ENCODE measurements at regions not wholly inside any gene's neighbourhood (a gene's known extent, or its start where the extent isn't known, plus 50 kb on each side); places are given as distances from the start of the nearest gene placed in this dataset.
"Not testable (repeated sequence)": the region's sequence is repeated elsewhere in the genome, so short reads cannot be mapped to it uniquely, and the experiment has no call there.

DNA sequence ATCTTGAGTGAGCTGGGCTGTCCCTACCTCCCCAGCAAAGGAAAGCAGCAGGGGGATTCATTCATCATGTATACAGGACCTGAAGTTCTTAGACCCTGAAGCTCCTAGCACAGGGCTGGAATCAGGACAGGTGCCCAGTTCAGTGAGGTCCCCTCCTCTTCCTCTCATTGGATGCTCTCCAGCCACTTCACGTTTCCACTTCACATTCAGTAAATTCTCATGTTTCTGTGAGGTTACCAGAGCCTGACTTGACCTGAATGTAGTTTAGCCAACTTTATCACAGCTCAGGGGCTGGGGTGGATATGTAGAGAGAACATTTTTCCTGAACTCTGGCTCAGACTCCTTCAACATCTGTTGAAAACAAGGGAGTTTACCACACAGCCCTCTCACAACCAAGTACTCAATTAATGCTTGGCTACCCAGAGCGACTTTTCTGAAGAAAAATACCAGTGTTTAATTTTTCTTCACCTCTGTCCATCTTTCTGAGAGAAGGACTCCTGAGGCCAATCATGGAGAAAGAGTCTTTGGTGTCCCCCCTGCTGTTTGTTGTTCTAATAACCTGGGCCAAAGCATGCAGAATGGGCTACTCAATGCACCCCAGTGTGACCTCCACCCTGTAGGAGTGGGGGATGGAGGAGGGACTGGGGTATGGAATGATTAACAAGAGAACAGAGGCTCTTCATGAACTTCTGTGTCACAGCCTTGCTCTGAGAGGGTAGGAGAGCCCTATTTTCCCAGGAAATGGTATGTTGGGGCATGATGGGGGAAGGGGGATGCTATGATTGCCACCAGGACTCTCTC is 108.3 kb upstream of the FGGY start:
- FAIRE-seq, result no peak

DNA sequence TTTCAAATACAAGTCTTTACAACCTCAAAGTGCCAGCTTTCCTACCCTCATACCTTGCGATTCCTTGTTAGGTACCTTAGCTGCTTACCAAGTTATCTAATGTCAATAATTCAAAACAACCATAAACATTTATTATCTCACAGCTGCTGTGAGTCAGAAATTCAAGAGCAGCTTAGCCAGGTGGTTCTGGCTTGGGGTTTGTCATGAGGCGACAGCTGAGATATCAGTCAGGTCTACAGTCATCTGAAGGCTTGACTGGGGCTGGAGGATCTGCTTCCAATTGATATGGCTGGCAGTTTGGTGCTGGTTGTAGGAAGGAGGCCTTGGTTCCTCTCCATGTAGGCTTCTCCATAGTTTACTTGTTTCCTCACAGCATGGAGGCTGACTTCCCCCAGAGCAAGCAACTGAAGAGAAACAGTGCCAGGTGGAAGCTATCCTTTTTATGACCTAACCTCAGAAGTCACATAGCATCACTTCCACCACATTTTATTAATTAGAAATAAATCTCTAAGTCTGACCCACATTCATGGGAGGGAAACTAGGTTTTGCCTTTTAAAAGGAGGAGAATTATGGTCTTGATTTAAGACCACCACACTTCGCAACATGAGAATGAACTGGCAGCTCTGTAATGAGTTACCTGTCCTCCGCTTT is 103.3 kb upstream of the FGGY start:
- no peak for FAIRE-seq

DNA sequence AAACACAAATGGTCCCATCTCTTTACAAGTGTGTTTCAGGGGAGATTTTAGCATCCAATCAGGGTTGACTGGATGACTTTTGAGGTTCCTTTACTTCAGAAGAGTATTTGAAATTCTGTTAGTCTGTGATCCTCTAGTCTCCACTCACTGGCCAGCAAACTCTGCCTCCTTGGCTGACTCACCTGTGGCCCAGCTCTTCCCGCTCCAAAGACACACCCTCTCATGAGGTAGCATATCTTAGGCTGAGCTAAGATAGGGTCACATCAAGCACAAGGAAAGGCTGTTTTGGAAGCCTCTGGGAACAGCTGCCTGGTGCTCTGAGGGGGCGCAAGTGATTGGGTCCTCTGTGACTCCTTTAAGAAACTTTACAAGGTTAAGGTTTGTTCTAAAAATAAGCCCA is 102.3 kb upstream of the FGGY start:
- no peak for FAIRE-seq

DNA sequence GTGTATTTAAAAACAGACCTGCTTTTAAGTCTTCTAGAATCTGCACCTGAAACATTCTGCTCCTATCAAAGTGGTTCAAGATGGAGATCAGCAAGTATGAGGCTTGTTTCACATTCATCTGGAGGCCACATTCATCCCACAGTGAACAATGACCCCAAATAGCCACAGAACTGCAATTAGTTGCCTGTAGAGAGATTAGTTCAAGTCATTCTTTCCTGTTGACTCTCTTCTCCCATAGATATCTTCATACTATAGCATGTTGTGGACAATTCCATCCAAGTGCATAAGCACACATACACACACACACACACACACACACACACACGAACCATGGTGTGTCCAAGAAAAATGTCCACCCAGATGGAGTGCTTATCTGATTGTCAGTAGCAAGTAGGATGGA is 101.7 kb upstream of the FGGY start:
- no peak for FAIRE-seq

DNA sequence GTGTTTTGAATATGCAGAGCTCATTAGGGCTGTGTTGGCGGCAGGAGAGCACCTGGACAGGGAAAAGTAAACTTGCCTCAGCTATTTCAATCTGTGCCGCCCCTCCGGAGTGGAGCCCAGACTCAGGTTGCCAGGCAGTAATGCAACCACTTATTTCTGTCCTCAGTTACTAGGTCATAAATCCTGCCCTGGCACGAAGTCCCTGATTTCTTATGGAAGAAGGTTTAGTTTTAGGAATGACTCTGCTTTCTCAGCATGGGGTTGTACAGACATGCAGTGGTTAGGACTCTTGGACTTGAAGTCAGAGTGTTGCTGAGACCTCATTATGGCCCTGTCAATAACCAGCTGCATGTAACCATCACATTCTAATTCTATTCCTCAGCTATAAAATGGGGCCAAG is 98.3 kb upstream of the FGGY start:
- FAIRE-seq, result no peak

DNA sequence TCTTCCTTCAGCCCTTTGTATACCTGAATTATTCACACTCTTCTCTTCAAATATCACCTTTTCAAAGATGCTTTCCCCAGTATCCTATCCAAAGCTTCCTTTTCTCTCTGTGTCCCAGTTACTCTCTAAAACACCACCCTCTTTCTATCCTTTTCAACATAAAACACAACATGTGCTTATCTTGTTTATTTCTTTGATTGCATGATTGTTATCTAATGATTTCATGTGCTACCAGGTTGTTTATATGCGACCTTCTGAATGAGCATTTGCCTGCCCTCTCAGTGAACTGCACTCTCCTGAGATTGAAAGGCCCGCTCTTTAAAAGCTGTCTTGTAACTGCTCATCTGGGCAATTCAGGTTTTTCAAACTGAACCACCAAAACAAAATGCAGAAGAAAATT is 97.7 kb upstream of the FGGY start:
- no peak for FAIRE-seq

DNA sequence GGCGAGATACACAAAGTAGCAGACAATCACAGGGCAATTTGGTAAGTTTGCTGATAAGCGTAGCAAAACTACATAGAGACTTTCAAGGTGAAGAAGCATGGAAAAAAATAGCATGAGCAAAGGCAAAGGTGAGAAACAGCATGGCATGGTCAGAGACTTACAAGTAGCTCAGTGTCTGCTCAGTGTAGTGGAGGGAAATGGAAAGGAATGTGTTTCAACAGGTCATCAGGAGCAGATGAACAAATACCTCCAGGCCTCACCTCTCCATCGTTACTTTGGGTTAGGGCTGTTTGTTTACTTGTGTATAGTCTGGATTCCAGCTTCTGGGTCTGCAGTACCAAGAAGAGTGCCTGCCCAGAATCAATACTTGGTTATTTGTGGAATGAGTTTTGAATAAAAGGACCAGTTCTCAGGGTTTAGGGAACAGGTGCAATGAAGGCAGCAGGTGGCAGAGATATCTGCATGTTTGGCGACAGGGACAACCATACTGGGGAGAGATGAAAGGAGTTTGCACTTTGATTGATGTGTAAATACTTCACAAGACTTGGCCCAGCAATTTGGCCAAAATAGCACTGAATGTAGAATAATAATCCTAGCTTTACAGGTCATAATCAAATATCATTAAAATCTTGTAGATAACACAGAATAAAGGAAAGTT is 97.0 kb upstream of the FGGY start:
- FAIRE-seq, result no peak

DNA sequence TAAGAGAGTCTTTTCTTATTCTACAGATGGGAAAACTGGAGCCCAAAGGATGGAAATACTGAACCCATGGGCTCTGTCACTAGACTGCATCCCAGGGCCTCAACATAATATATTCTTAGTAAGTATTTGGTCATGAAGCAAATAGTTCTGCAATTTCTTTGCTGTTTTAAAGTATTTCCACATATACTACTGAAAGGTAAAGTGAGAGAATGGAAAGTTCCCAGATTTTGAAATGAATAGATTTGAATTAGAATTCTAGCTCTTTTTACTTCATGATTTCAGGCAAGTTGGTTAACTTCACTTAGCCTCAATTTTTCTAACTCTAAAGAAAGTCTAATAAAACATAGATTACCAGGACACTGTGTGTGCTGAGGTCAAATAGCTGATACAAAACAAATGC is 95.6 kb upstream of the FGGY start:
- FAIRE-seq, result no peak

DNA sequence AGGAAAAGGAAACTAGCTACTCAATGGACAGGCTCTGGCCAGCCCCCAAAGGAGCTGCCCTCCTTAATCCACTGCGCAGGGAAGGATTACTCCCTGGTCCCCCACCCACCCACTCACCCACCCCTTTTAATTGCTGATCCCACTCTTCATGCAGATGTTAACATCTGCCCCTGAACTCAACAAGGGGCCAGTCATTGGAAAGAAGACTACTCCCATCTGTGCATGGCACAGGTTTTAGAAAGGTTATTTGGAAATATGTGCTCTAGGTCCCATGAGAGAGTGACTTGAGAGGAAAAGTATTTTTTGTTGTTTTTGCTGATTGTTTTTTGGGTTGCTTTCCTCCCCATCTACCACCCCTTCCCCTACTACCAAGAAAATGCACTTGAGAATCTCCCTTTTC is 94.4 kb upstream of the FGGY start:
- no peak for FAIRE-seq

DNA sequence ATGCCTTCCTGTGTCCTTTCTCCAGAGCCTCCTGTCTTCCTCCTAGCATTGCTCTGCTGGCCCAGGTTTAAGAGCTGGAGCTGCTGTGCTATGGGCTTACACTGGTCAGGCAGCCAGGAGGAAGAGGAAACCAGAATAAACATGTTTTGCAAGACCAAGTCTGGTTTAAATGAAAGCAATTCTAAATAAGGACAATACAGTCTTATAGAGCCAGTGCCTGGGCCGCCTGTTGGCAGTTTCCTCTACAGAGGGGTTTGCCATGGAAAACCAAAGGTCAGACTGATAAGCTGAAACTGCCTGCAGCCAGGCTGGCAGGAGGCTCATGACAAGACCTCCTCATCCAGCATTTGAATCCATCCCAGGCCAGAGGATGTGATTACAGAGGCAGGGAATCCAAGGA is 92.9 kb upstream of the FGGY start:
- FAIRE-seq, result no peak

DNA sequence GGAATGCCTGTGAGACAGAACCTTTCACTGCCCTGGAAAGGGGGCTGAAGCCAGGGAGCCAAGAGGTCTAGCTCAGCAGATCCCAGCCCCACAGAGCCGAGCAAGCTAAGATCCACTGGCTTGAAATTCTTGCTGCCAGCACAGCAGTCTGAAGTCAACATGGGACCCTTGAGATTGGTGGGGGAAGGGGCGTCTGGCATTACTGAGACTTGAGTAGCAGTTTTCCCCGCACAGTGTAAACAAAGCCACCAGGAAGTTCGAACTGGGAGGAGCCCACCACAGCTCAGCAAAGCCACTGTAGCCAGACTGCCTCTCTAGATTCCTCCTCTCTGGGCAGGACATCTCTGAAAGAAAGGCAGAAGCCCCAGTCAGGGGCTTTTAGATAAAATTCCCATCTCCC is 90.3 kb upstream of the FGGY start:
- not testable (repeated sequence) for FAIRE-seq

DNA sequence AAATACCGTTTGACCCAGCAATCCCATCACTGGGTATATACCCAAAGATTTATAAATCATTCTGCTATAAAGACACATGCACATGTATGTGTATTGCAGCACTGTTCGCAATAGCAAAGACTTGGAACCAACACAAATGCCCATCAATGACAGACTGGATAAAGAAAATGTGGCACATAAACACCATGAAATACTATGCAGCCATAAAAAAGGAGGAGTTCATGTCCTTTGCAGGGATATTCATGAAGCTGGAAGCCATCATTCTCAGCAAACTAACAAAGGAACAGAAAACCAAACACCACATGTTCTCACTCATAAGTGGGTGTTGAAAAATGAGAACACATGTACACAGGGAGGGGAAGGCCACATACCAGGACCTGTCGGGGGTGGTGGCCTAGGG is 86.5 kb upstream of the FGGY start:
- FAIRE-seq, result not testable (repeated sequence)

DNA sequence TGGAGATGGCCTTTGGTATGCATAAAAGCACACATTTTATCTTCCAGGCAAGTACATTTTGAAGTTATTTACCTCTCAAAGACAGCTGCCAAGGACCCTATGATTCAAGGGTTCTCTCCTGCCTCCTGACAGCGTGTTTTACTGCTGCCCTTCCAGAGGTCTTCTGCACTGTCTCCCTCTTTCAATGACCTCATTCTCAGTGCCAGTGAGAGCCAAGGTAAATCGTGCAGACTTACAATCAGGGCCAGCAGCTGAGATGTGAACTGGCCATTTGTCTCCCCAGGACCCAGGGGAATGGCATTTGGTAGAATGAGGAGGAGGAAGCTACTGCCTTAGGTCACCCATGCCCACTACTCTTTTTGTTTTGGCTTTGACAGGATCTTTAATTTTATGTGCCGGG is 84.2 kb upstream of the FGGY start:
- FAIRE-seq, result no peak

DNA sequence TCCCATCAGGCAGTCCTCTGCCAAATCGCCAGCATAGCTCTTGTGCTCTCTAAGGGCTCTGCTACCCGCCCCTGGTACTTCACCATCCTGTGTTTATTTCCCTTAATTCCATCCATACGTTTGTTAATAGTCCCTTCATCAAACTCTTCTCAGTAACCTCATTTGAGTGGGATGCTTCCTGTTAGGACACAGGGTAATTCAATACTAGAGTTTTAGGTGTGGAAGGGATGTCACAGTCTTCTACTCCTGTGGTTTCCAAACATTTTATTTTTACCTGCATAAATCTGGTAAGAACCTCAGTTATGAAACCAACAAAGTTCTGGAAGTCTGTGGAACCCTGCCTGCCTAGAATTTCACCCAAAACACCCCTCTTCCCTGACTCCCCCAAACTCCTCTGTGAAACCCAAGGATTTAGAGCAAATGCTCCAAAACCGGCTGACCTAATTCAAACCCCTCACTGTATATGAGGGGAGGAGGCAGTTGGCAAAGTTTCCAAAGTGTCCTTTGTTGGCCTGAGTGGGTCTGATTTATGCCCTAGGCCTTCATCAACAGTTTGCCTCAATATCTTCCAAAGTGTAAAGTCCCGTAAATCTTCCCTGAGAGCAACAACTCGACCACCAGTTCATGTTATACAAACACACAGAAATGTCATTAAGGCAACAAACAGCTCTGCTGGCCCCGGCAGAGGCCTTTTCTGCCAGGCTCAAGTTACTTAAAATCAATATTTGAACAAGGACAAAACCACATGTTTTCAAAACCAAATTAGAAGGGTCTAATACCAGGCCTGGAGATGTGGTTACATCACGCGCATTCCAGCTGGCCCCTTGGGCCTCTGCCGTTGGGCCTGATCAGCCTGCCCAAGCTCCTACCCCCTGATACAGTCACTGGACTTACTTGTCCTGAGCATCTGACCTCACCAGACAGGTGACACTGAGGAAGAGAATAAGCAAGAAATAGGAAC is 82.4 kb upstream of the FGGY start:
- FAIRE-seq, result peak; percentile 55

DNA sequence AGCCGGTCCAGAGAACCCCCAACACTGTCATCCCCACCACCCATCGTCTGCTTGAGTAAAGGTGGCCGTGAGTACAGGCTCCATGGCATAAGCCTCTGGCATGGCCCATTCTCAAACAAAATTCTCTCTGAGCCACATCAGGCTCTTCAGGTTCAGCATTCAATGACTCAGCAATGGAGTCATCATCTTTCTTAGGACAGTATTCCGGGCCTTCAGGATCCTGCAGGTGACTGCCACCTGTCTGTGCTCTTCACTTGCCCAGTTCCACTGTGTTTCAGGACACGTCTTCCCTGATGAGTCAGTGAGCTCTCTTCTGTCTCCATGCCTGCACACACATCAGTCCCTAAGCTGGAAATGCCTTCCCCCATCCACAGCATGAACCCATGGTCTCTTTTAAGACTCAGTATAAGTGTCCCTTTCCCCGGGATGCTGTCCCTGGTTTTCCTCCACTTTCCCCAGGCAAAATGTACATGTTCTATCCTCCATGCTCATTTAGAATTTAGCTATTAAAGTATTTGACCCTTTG is 81.1 kb upstream of the FGGY start:
- no peak for FAIRE-seq

DNA sequence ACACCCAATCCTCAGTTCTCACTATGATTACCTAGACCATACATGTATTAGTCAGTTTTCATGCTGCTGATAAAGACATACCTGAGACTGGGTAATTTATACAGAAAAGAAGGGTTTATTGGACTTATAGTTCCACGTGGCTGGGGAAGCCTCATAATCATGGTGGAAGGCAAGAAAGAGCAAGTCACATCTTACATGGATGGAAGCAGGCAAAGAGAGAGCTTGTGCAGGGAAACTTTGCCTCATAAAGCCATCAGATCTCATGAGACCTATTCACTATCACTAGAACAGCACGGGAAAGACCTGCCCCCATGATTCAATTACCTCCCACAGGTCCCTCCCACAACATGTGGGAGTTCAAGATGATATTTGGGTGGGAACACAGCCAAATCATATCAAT is 79.5 kb upstream of the FGGY start:
- FAIRE-seq, result not testable (repeated sequence)

DNA sequence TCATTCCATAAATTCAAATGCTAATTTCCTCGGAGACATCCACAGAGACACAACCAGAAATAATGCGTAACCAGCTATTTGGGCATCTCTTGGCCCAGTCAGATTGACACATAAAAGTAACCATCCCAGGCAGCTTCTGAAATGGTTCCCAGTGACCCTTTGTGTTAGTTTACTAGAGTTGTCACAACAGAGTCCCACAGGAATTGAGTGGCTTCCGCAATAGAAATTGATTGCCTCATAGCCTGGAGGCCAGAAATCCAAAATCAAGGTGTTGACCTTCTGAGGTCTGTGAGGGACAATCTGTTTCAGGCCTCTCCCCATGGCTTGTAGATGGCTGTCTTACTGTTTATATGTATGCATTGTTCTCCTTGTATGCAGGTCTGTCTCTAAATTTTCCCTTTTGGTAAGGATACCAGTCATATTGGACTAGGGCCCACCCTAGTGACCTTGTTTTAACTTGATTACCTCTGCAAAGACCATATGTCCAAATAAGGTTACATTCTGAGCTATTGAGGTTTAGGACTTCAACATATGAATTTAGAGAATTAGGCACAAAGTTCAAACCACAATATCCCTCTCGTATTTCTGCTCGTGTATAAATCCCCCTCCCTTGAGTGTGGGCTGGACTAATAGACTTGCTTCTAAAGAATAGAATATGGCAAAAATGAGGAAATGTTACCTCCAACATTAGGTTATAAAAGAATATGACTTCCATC is 78.2 kb upstream of the FGGY start:
- no peak for FAIRE-seq

DNA sequence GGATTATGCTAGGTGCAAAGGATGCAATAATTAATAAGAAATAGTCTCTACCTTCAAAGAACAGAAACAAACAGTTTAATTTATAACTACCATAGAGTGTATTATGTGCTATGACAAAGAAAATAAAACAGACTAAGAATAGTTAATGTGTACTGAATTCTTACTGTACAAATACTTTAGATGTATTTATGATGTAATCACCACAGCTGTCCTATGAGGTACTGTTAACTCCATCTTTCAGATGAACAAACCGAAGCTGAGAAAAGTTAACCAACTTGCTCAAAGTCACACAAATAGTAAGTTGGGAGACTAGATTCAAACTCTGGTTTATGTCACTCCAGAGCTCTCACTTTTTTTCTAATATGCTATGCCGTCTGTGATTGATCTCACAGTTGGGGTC is 77.0 kb upstream of the FGGY start:
- FAIRE-seq, result no peak

DNA sequence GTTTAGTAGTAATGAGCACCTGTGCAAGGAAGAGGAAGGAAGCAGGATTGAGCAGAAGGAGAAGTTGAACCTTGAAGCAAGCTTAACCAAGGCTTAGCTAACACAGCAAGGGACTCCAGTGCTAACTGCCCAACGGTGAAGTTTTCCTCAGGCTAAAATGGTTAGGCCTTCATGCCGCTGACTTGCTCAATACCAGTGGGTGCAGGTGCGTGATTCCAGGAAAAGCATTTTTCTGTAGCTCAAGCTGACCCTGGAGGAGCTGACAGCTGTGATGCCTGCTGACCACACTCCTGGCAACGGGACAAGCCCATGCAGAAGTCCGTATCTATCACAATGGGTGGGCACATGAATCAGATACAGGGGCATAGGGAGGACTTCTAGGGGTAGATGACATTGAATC is 76.5 kb upstream of the FGGY start:
- no peak for FAIRE-seq

DNA sequence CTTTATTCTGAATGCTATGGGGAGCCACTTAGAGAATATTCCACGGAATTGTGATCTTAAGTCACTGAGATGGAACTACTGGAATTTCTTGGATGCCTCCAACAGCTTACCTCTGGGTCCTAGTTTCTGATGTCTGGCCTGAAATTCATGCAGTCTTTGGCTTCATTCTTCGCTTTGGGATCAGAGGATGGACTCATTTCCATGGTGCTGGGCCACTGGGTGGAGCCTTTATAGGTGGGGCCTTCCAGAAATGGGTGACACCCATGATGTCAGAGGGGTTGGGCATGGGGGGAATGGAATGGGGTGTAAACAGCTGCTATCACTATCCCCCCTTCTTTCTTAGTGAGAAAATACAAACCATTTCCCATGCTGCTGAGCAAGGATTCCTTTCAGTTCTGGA is 73.7 kb upstream of the FGGY start:
- no peak for FAIRE-seq

DNA sequence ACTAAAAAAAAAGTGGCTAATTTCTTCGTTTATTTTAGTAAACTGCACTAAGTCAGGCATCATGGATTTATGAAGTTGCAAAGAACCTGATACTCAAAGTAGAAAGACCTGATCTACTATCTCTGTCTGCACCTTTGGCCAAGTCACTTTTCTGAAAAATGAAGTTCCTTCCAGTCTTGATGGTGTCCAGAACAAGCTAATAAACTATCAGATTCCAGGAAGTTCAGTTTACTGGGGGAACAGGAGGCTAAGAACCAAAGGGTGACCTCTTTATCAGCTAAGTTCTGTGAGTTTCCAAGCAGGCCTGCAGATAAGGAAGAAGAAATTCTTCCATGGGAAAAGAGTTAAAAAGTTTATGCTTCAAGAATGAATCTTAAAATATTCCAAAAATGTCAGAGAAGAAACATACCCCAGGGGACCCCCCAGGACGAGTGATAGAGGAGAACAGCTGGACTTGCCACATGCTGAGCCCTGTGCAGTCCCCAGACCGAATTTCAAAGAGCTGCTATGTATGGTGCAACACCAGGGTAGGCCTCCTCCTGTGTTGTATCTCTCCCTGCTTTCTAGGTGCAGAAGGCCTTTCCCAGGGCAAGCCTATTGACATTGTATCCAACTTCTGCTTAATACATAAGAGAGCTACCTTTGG is 72.8 kb upstream of the FGGY start:
- FAIRE-seq, result no peak

All from islet of Langerhans (tissue), 1 donor.